ENCODE measurements at regions not wholly inside any gene's neighbourhood (a gene's known extent, or its start where the extent isn't known, plus 50 kb on each side); places are given as distances from the start of the nearest gene placed in this dataset.

DNA sequence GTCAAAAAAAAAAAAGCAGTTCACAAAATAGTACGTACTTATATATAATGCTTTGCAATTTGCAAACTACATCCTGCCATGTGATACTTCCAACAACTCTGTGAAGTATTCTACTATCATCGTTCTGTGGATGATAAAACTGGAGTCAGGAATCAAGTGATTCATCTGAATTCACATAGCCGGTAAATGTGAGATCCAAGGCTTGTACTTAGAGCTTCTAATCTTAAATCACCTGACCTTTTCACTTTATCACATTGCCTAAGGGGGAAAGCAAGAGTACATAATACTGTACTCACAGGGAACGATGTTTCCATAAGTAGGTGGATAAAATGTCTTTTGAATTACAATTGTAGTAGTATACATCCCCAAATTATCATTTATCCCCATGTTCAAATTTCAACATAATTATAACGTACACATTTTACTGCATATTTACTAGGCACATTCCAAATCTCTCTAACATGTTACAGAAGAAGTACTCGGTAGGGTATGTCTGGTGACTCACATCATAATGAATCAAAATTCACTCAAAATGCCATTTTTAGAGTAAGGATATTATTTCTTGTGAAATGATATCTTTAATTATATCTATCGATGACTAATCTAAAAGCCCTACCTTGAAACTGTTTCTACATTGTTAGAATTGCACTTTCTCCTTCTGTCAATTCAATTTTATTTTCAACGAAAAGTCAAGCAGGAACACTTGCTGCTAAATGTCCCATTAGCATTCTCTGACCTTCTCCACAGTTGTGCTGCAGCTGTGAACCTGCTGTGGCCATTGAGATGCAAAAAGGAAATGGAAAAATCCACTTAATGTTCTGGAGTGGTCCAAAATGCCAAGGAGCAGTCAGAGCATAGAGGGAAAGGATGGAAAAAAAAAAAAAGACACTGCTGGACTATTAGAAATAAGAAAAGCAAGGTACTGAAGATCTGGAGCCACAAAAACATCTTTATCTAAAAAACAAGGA, 78.9 kb downstream of the OR2K2 start:
- no peaks in the 10 kb centered on the region for H3K27me3 ChIP-seq (ENCODE audit: control insufficient read depth, insufficient read depth, low read length)
- H3K9me3 ChIP-seq (ENCODE audit: control insufficient read depth in 2 of 3, insufficient read depth in 1 of 3, low read length in 3 of 3), result no peaks in the 10 kb centered on the region
- H3K27ac ChIP-seq (ENCODE audit: low read depth in 2 of 2, low read length in 2 of 2), result no peak overlapping the region
- intact Hi-C loops (cut with DNase I), result no loop called here
- H3K9ac ChIP-seq (ENCODE audit: low read length in 3 of 3), result no peak overlapping the region
- no peak overlapping the region for H3K4me3 ChIP-seq (ENCODE audit: low read length in 3 of 3)
- FAIRE-seq (no peak), DNase-seq (no peak)
- no peaks in the 10 kb centered on the region for H3K4me1 ChIP-seq (ENCODE audit: control insufficient read depth in 2 of 3, insufficient read depth in 2 of 3, low read depth in 1 of 3, low read length in 3 of 3)
- TF ChIP-seq, protein P1, sequence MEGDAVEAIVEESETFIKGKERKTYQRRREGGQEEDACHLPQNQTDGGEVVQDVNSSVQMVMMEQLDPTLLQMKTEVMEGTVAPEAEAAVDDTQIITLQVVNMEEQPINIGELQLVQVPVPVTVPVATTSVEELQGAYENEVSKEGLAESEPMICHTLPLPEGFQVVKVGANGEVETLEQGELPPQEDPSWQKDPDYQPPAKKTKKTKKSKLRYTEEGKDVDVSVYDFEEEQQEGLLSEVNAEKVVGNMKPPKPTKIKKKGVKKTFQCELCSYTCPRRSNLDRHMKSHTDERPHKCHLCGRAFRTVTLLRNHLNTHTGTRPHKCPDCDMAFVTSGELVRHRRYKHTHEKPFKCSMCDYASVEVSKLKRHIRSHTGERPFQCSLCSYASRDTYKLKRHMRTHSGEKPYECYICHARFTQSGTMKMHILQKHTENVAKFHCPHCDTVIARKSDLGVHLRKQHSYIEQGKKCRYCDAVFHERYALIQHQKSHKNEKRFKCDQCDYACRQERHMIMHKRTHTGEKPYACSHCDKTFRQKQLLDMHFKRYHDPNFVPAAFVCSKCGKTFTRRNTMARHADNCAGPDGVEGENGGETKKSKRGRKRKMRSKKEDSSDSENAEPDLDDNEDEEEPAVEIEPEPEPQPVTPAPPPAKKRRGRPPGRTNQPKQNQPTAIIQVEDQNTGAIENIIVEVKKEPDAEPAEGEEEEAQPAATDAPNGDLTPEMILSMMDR (IDR thresholded peaks at IDR 0.05; ENCODE audit: borderline replicate concordance, extremely low read depth, insufficient read depth), result no peak
- no peaks in the 10 kb centered on the region for H3K36me3 ChIP-seq (ENCODE audit: control insufficient read depth in 2 of 3, insufficient read depth in 3 of 3, low read length in 3 of 3)

DNA sequence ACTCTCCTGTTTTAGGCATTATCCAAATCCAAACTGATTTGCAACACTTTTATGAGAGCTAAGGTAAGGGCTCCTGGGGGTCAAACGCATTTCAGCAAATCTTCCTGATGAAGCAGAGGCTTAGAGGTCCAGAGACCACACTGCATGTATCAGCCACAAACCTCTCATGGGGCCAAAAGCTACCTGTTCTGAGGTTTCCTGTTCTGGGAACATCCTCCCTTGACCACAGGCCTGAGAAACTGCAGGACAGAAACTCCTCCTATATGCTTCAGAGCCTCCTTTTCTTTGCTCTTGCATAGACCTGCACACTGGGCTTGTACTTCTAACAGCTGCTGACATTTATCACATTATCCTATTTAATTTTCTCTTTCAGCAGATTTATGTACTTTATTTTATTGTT, 92.6 kb downstream of the OR2K2 start:
- no peaks in the 10 kb centered on the region for H3K9me3 ChIP-seq (ENCODE audit: control insufficient read depth in 2 of 3, insufficient read depth in 1 of 3, low read length in 3 of 3)
- no peaks in the 10 kb centered on the region for H3K4me1 ChIP-seq (ENCODE audit: control insufficient read depth in 2 of 3, insufficient read depth in 2 of 3, low read depth in 1 of 3, low read length in 3 of 3)
- no peak overlapping the region for H3K4me3 ChIP-seq (ENCODE audit: low read length in 3 of 3)
- FAIRE-seq, result no peak
- intact Hi-C loops (cut with DNase I), result no loop called here
- no peaks in the 10 kb centered on the region for H3K36me3 ChIP-seq (ENCODE audit: control insufficient read depth in 2 of 3, insufficient read depth in 3 of 3, low read length in 3 of 3)
- H3K9ac ChIP-seq (ENCODE audit: low read length in 3 of 3), result no peak overlapping the region
- DNase-seq, result no peak
- no peak overlapping the region for H3K27ac ChIP-seq (ENCODE audit: low read depth in 2 of 2, low read length in 2 of 2)
- H3K27me3 ChIP-seq (ENCODE audit: control insufficient read depth, insufficient read depth, low read length), result no peaks in the 10 kb centered on the region
- TF ChIP-seq, protein P1 (IDR thresholded peaks at IDR 0.05; ENCODE audit: borderline replicate concordance, extremely low read depth, insufficient read depth), result no peak

DNA sequence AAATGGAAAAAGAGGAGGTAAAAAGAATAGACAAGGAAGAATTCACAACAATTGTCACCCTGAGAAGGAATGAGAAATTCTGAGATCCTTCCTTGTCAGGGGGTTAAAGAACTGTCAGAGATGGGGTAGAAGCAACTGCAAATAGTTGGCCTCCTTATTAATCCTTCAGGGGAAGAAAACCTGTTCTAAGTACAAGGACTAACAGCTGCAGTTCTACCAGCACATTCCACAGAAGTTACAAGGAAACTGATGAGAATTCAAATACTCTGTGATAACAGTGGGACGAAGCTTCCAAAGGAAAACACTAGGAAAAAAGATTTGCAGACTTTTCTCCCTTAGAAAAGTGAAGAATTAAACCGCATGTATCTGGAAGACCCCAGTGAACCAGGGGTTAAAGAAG, 93.7 kb downstream of the OR2K2 start:
- intact Hi-C loops (cut with DNase I), result no loop called here
- DNase-seq, result no peak
- H3K9me3 ChIP-seq (ENCODE audit: control insufficient read depth in 2 of 3, insufficient read depth in 1 of 3, low read length in 3 of 3), result no peaks in the 10 kb centered on the region
- no peak for FAIRE-seq
- TF ChIP-seq, protein P1 (IDR thresholded peaks at IDR 0.05; ENCODE audit: borderline replicate concordance, extremely low read depth, insufficient read depth), result no peak
- no peaks in the 10 kb centered on the region for H3K27me3 ChIP-seq (ENCODE audit: control insufficient read depth, insufficient read depth, low read length)
- no peak overlapping the region for H3K4me3 ChIP-seq (ENCODE audit: low read length in 3 of 3)
- H3K27ac ChIP-seq (ENCODE audit: low read depth in 2 of 2, low read length in 2 of 2), result no peak overlapping the region
- no peak overlapping the region for H3K9ac ChIP-seq (ENCODE audit: low read length in 3 of 3)
- H3K36me3 ChIP-seq (ENCODE audit: control insufficient read depth in 2 of 3, insufficient read depth in 3 of 3, low read length in 3 of 3), result no peaks in the 10 kb centered on the region
- no peaks in the 10 kb centered on the region for H3K4me1 ChIP-seq (ENCODE audit: control insufficient read depth in 2 of 3, insufficient read depth in 2 of 3, low read depth in 1 of 3, low read length in 3 of 3)
